Cardiac fibroblast (primary cell): ENCODE measurements at regions not wholly inside any gene's neighbourhood (a gene's known extent, or its start where the extent isn't known, plus 50 kb on each side); places are given as distances from the start of the nearest gene placed in this dataset.
"Not testable (repeated sequence)": the region's sequence is repeated elsewhere in the genome, so short reads cannot be mapped to it uniquely, and the experiment has no call there.

ENCODE experiments used
- DNase-seq, 2 donors: peaks; one replicate each; pipeline versions ENCODE4 v3.0.0 to v3.0.0-alpha.2; 2010; ENCODE audit warnings: low read depth in 2 of 2
- H3K4me3 ChIP-seq, 2 donors: replicated peaks in 1 of 2; 1 replicate in 1 of 2; 2 replicates in 1 of 2; pipeline ENCODE4 v1.5.1; 2011; ENCODE audit warnings: low read depth in 2 of 2, low read length in 2 of 2, mild to moderate bottlenecking in 2 of 2, moderate library complexity in 1 of 2
- CTCF ChIP-seq: IDR thresholded peaks from one replicate; pipeline ENCODE4 v1.5.1; 2011; ENCODE audit warnings: low read depth, mild to moderate bottlenecking, low read length, inconsistent platforms

GRCh38 chr17:34424814-34425491 is 61.9 kb upstream of the CCL1 start:
- no peak for DNase-seq
- no peak overlapping the region for H3K4me3 ChIP-seq
- no peak for TF ChIP-seq CTCF

GRCh38 chr17:34423978-34424813 is 61.2 kb upstream of the CCL1 start:
- no peak for TF ChIP-seq CTCF
- H3K4me3 ChIP-seq: no peak overlapping the region
- DNase-seq: no peak

GRCh38 chr17:34423315-34423714 is 60.3 kb upstream of the CCL1 start:
- H3K4me3 ChIP-seq, DNase-seq: not testable (repeated sequence)

GRCh38 chr17:34420900-34421299 is 57.9 kb upstream of the CCL1 start:
- TF ChIP-seq CTCF: no peak
- no peak for DNase-seq
- H3K4me3 ChIP-seq: no peak overlapping the region

- TF ChIP-seq CTCF: peak; percentile 88
- no peak overlapping the region for H3K4me3 ChIP-seq
- peak; percentile 71 to 74 for DNase-seq
Measured at GRCh38 chr17:34420254-34420766, 57.3 kb upstream of the CCL1 start.

- no peak for TF ChIP-seq CTCF
- H3K4me3 ChIP-seq: no peak overlapping the region
- DNase-seq: no peak
Measured at GRCh38 chr17:34416116-34416515, 53.1 kb upstream of the CCL1 start.

- H3K4me3 ChIP-seq: no peak overlapping the region
- TF ChIP-seq CTCF: no peak
- no peak for DNase-seq
Measured at GRCh38 chr17:34414339-34414738, 51.3 kb upstream of the CCL1 start.
